ENCODE measurements at regions not wholly inside any gene's neighbourhood (a gene's known extent, or its start where the extent isn't known, plus 50 kb on each side); places are given as distances from the start of the nearest gene placed in this dataset.

DNA sequence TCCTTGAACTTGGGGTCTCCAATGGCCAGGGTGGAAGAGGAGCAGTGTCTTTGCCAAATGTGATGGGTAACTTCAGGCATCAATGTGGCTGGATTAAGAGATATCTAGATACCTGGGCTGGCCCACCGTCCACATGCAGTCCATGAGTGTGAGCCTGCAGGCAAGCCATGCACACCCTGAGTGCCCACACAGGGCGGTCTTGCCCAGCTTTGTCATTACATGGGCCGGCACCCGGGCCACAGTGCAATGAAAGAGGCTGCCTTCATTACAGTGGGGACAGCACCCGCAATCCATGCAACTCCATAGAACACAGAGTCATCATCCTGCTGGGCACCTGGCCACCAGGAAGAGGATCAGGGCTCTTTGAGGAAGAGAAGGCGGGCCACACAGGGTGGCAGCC, 263.8 kb upstream of the IRX1 start:
- H3K27me3 ChIP-seq (ENCODE audit: control insufficient read depth in 2 of 2, insufficient read depth in 2 of 2, low read length in 2 of 2), result peaks cover 0 to 27% of the 10 kb centered on the region in 2 experiments; a peak in 2 of 5 replicates
- WGBS (ENCODE audit: insufficient coverage, low coverage, missing lambda C conversion rate), result 0% methylated on average over 6 of the region's 6 CpGs
- POLR2A ChIA-PET, result no interaction called here

More for the DNA sequence above, 263.8 kb upstream of the IRX1 start:
- Histone ChIP-seq H3K79me2 (ENCODE audit: control insufficient read depth, insufficient read depth, low read length) (no peaks in the 10 kb centered on the region), H3K4me1 (replicated peaks in 1 of 2; ENCODE audit: control insufficient read depth in 2 of 2, insufficient read depth in 2 of 2, low read length in 2 of 2) (no peaks in the 10 kb centered on the region), H3K9me1 (ENCODE audit: control insufficient read depth, insufficient read depth, low read length) (no peaks in the 10 kb centered on the region), H3K9ac (ENCODE audit: insufficient read depth in 1 of 2, low read depth in 2 of 2, low read length in 2 of 2) (no peak overlapping the region), H3K4me2 (ENCODE audit: insufficient read depth, low read length) (no peak overlapping the region), H4K20me1 (replicated peaks; ENCODE audit: control insufficient read depth, insufficient read depth, low read length) (no peaks in the 10 kb centered on the region; the same call in 1 of the 2 replicates), H3K4me3 (no peak overlapping the region), H2AFZ (ENCODE audit: low read depth, low read length) (no peak overlapping the region), H3K9me3 (replicated peaks; ENCODE audit: control insufficient read depth, insufficient read depth, low read depth, low read length) (no peaks in the 10 kb centered on the region), H3K27ac (ENCODE audit: extremely low read depth, low read depth, low read length) (no peak overlapping the region), H3K36me3 (ENCODE audit: control insufficient read depth, insufficient read depth, low read length) (no peaks in the 10 kb centered on the region)
- in situ Hi-C loops (cut with MboI) (no loop called here), intact Hi-C loops (cut with micrococcal nuclease) (no loop called here)
- ATAC-seq (no peak), DNase-seq (ENCODE audit: extremely low read depth in 1 of 4, low spot score in 3 of 4) (no peak), FAIRE-seq (no peak)
- TF ChIP-seq ZNF785 (CRISPR knock-in tag; IDR thresholded peaks at IDR 0.05) (no peak), ZNF696 (CRISPR knock-in tag; conservative IDR thresholded peaks at IDR 0.05) (no peak), MECOM (CRISPR knock-in tag; IDR thresholded peaks at IDR 0.05) (no peak), TAF15 (IDR thresholded peaks at IDR 0.05; ENCODE audit: low read depth, low read length) (no peak), COPS2 (conservative IDR thresholded peaks at IDR 0.05) (no peak), ZNF561 (CRISPR knock-in tag; conservative IDR thresholded peaks at IDR 0.05) (no peak), RNF219 (CRISPR knock-in tag; IDR thresholded peaks at IDR 0.05) (no peak), IRF9 (tag; IDR thresholded peaks at IDR 0.05) (no peak), TARDBP (IDR thresholded peaks at IDR 0.05) (no peak), ZBTB17 (CRISPR knock-in tag; IDR thresholded peaks at IDR 0.05) (no peak)
- TF ChIP-seq, protein P1, sequence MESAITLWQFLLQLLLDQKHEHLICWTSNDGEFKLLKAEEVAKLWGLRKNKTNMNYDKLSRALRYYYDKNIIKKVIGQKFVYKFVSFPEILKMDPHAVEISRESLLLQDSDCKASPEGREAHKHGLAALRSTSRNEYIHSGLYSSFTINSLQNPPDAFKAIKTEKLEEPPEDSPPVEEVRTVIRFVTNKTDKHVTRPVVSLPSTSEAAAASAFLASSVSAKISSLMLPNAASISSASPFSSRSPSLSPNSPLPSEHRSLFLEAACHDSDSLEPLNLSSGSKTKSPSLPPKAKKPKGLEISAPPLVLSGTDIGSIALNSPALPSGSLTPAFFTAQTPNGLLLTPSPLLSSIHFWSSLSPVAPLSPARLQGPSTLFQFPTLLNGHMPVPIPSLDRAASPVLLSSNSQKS (CRISPR knock-in tag; IDR thresholded peaks at IDR 0.05), result no peak
- CTCF ChIA-PET (ENCODE audit: low intra/inter-chr PET ratio), result no interaction called here
- BruUV-seq (replicated peaks), result no TSS peak
